IMR-90 (cell line): ENCODE measurements at regions not wholly inside any gene's neighbourhood (a gene's known extent, or its start where the extent isn't known, plus 50 kb on each side); places are given as distances from the start of the nearest gene placed in this dataset.
"Not testable (repeated sequence)": the region's sequence is repeated elsewhere in the genome, so short reads cannot be mapped to it uniquely, and the experiment has no call there.

ENCODE experiments used
- ATAC-seq: fragments of 200-7000 bp; cut with Tn5 transposase; 2 replicates; pipeline ENCODE4 v1.9.1; 2020; ENCODE audit warnings: low read depth, mild to moderate bottlenecking, moderate library complexity
- BruUV-seq: library from RNA; stranded (reverse); fragments of 400-500 nt; replicated peaks from 2 replicates; lab custom pipeline; 2021; lab: Mats Ljungman, UMichigan
- CTCF ChIA-PET: fragments of 300-600 bp; formaldehyde crosslinking; extraction: SDS; loops from one replicate; lab custom pipeline; 2021; ENCODE audit warnings: antibody characterized with exemption; lab: Yijun Ruan, JAX
- POLR2A ChIA-PET: fragments of 300-600 bp; sonication (Branson Sonifier 250); formaldehyde crosslinking; loops from one replicate; lab custom pipeline; 2022; ENCODE audit warnings: antibody characterized with exemption; ENCODE audit not compliant: unreplicated experiment; lab: Charles Lee
- DNase-seq: peaks from one replicate; pipeline ENCODE4 v3.0.0; 2013
- H2AFZ ChIP-seq: replicated peaks from 2 replicates; pipeline ENCODE3; 2013; ENCODE audit warnings: low read length, mild to moderate bottlenecking; ENCODE audit not compliant: poor library complexity
- H2AK5ac ChIP-seq: 2 replicates; pipeline ENCODE4 v1.6.1; 2013; ENCODE audit warnings: low read depth, low read length, inconsistent platforms
- H2AK9ac ChIP-seq: replicated peaks from 2 replicates; pipeline ENCODE3; 2013; ENCODE audit warnings: mild to moderate bottlenecking, low read depth, low read length, moderate library complexity; ENCODE audit not compliant: poor library complexity
- H2BK120ac ChIP-seq: 2 replicates; pipeline ENCODE4 v1.6.1; 2013; ENCODE audit warnings: low read depth, low read length, inconsistent platforms
- H2BK15ac ChIP-seq: 3 replicates; pipeline ENCODE4 v1.6.1; 2013; ENCODE audit warnings: low read depth, low read length, inconsistent platforms
- H2BK20ac ChIP-seq: 2 replicates; pipeline ENCODE4 v1.6.1; 2013; ENCODE audit warnings: low read depth, mild to moderate bottlenecking, inconsistent platforms, low read length, moderate library complexity
- H2BK5ac ChIP-seq: 2 replicates; pipeline ENCODE4 v1.6.1; 2013; ENCODE audit warnings: mild to moderate bottlenecking, low read depth, low read length, inconsistent platforms; ENCODE audit not compliant: poor library complexity, severe bottlenecking
- H3K14ac ChIP-seq: replicated peaks from 2 replicates; pipeline ENCODE4 v1.6.1; 2013; ENCODE audit warnings: low read depth, low read length, inconsistent platforms
- H3K18ac ChIP-seq: 2 replicates; pipeline ENCODE4 v1.6.1; 2013; ENCODE audit warnings: low read depth, low read length, control low read depth
- H3K23ac ChIP-seq: 2 replicates; pipeline ENCODE4 v1.6.1; 2013; ENCODE audit warnings: low read depth, low read length, inconsistent platforms
- H3K27ac ChIP-seq: 2 replicates; pipeline ENCODE4 v1.5.1; 2013; ENCODE audit warnings: mild to moderate bottlenecking, control low read depth, low read length; ENCODE audit not compliant: insufficient read depth
- H3K27me3 ChIP-seq: 2 replicates; pipeline ENCODE4 v1.6.1; 2013; ENCODE audit warnings: low read length; ENCODE audit not compliant: control insufficient read depth, insufficient read depth
- H3K36me3 ChIP-seq: 2 replicates; pipeline ENCODE4 v1.6.1; 2013; ENCODE audit warnings: low read length, mixed read lengths; ENCODE audit not compliant: control insufficient read depth, insufficient read depth
- H3K4ac ChIP-seq: 2 replicates; pipeline ENCODE4 v1.6.1; 2013; ENCODE audit warnings: low read depth, low read length, inconsistent platforms
- H3K4me1 ChIP-seq: 2 replicates; pipeline ENCODE4 v1.6.1; 2013; ENCODE audit warnings: low read length, mixed read lengths; ENCODE audit not compliant: control insufficient read depth, insufficient read depth
- H3K4me2 ChIP-seq: 2 replicates; pipeline ENCODE4 v1.6.1; 2013; ENCODE audit warnings: low read depth, mild to moderate bottlenecking, control low read depth, low read length, moderate library complexity
- H3K4me3 ChIP-seq: 2 replicates; pipeline ENCODE4 v1.5.1; 2013; ENCODE audit warnings: low read depth, mild to moderate bottlenecking, control low read depth, low read length, moderate library complexity; ENCODE audit not compliant: insufficient read depth
- H3K56ac ChIP-seq: 2 replicates; pipeline ENCODE4 v1.6.1; 2013; ENCODE audit warnings: low read length, inconsistent platforms; ENCODE audit not compliant: insufficient read depth; ENCODE audit errors: extremely low read depth
- H3K79me1 ChIP-seq, 2 experiments: 2 replicates each; pipeline ENCODE4 v1.6.1; 2013; ENCODE audit warnings: low read length in 2 of 2, inconsistent platforms in 1 of 2, low read depth in 1 of 2
- H3K9ac ChIP-seq: 2 replicates; pipeline ENCODE4 v1.6.1; 2013; ENCODE audit warnings: low read depth, low read length, control low read depth
- H3K9me1 ChIP-seq: 2 replicates; pipeline ENCODE4 v1.6.1; 2013; ENCODE audit warnings: low read length, inconsistent platforms; ENCODE audit not compliant: insufficient read depth
- H3K9me3 ChIP-seq: 2 replicates; pipeline ENCODE4 v1.6.1; 2013; ENCODE audit warnings: low read length; ENCODE audit not compliant: control insufficient read depth, insufficient read depth
- H4K20me1 ChIP-seq: 2 replicates; pipeline ENCODE4 v1.6.1; 2013; ENCODE audit warnings: low read length, inconsistent platforms; ENCODE audit not compliant: insufficient read depth
- H4K5ac ChIP-seq: 2 replicates; pipeline ENCODE4 v1.6.1; 2013; ENCODE audit warnings: mild to moderate bottlenecking, low read depth, low read length, control low read depth
- H4K8ac ChIP-seq, 2 experiments: 2 replicates each; pipeline ENCODE4 v1.6.1; 2013; ENCODE audit warnings: low read depth in 2 of 2, low read length in 2 of 2, control low read depth in 1 of 2, inconsistent platforms in 1 of 2
- H4K91ac ChIP-seq: 2 replicates; pipeline ENCODE4 v1.6.1; 2013; ENCODE audit warnings: low read depth, low read length, inconsistent platforms; ENCODE audit not compliant: insufficient read depth
- SMC3 ChIP-seq: fragments of 150-350 bp; IDR thresholded peaks from 2 replicates; pipeline ENCODE4 v1.6.1; 2016; ENCODE audit warnings: low read depth, mild to moderate bottlenecking, antibody characterized with exemption, low read length, moderate library complexity
- WGBS, 2 experiments: methylation state at CpG; one replicate each; pipeline versions ENCODE4 v1.1.5 to v1.1.7; 2013; ENCODE audit warnings: missing lambda C conversion rate in 2 of 2; ENCODE audit not compliant: insufficient read length in 1 of 2; ENCODE audit errors: extremely low coverage in 2 of 2; 5-methylcytosine and 5-hydroxymethylcytosine counted together
- dilution Hi-C: fragments of 300-500 bp; cut with HindIII; formaldehyde crosslinking; loops from one replicate; pipeline ENCODE4 v1.14.3; 2018; ENCODE audit warnings: low sequenced_read_pairs; ENCODE audit not compliant: unreplicated experiment
- in situ Hi-C: fragments of 300-500 bp; cut with MboI; formaldehyde crosslinking; loops from 3 replicates; pipeline ENCODE4 v1.14.3; 2019; ENCODE audit warnings: low sequenced_read_pairs, inconsistent platforms, mixed read lengths
- intact Hi-C: fragments of 100-400 bp; cut with micrococcal nuclease; formaldehyde crosslinking; loops from 2 replicates; pipeline ENCODE4 v1.10.0; 2022
- TF ChIP-seq, protein P1 (sequence below): fragments of 150-350 bp; IDR thresholded peaks from 2 replicates; pipeline ENCODE4 v1.6.1; 2017; ENCODE audit warnings: mild to moderate bottlenecking, antibody characterized with exemption, low read length, low read depth

GRCh38 chrX:94695910-94696309 is 1021.9 kb downstream of the FAM133A start:
- H3K27ac ChIP-seq = no peak overlapping the region
- ChIA-PET CTCF (no interaction called here), POLR2A (no interaction called here)
- no peak overlapping the region for H4K91ac ChIP-seq
- no peaks in the 10 kb centered on the region for H4K20me1 ChIP-seq
- intact Hi-C loops (no loop called here), in situ Hi-C loops (no loop called here), dilution Hi-C loops (no loop called here)
- ATAC-seq (no peak), DNase-seq (no peak)
- no peaks in the 10 kb centered on the region for H3K27me3 ChIP-seq
- no peak overlapping the region for H3K23ac ChIP-seq
- no peak overlapping the region for H3K4me2 ChIP-seq
- H2BK15ac ChIP-seq = no peak overlapping the region
- 0% methylated on average over 2 of the region's 3 CpGs; no CpG with 5 or more reads in 1 of the 2 experiments for WGBS, 2 experiments
- TF ChIP-seq SMC3 = no peak
- TF ChIP-seq, protein P1, sequence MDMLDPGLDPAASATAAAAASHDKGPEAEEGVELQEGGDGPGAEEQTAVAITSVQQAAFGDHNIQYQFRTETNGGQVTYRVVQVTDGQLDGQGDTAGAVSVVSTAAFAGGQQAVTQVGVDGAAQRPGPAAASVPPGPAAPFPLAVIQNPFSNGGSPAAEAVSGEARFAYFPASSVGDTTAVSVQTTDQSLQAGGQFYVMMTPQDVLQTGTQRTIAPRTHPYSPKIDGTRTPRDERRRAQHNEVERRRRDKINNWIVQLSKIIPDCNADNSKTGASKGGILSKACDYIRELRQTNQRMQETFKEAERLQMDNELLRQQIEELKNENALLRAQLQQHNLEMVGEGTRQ = no peak
- H3K4me1 ChIP-seq = no peaks in the 10 kb centered on the region
- H3K4ac ChIP-seq = no peak overlapping the region
- H2BK5ac ChIP-seq = no peak overlapping the region
- no TSS peak for BruUV-seq
- no peak overlapping the region for H2AFZ ChIP-seq
- H3K4me3 ChIP-seq = no peak overlapping the region
- no peak overlapping the region for H3K56ac ChIP-seq
- H3K9me1 ChIP-seq = no peaks in the 10 kb centered on the region
- no peak overlapping the region for H3K9ac ChIP-seq
- no peak overlapping the region for H2BK120ac ChIP-seq
- H2BK20ac ChIP-seq = no peak overlapping the region
- no peaks in the 10 kb centered on the region for H3K9me3 ChIP-seq
- H4K5ac ChIP-seq = no peak overlapping the region
- H2AK5ac ChIP-seq = no peak overlapping the region
- no peak overlapping the region for H3K14ac ChIP-seq
- H3K36me3 ChIP-seq = no peaks in the 10 kb centered on the region
- H3K79me1 ChIP-seq = no peaks in the 10 kb centered on the region
- no peak overlapping the region for H3K18ac ChIP-seq
- H4K8ac ChIP-seq = no peak overlapping the region
- no peak overlapping the region for H2AK9ac ChIP-seq

- H3K4me2 ChIP-seq, BruUV-seq, H2BK20ac ChIP-seq, H2BK15ac ChIP-seq, H3K36me3 ChIP-seq, H4K91ac ChIP-seq, POLR2A ChIA-PET, intact Hi-C loops, H3K18ac ChIP-seq, H3K4ac ChIP-seq, H3K14ac ChIP-seq, H3K9me1 ChIP-seq, CTCF ChIA-PET, H3K23ac ChIP-seq, H3K79me1 ChIP-seq, H3K9ac ChIP-seq, H3K27ac ChIP-seq, H3K56ac ChIP-seq, H3K27me3 ChIP-seq, H2AFZ ChIP-seq, dilution Hi-C loops, H2BK120ac ChIP-seq, H3K9me3 ChIP-seq, DNase-seq, H2AK5ac ChIP-seq, H4K8ac ChIP-seq, H3K4me3 ChIP-seq, H4K20me1 ChIP-seq, H2AK9ac ChIP-seq, H3K4me1 ChIP-seq, H4K5ac ChIP-seq, in situ Hi-C loops, ATAC-seq, H2BK5ac ChIP-seq: not testable (repeated sequence)
- no CpG with 5 or more reads among the region's 15 CpGs for WGBS, 2 experiments
These were observed 1030.6 kb downstream of the FAM133A start for GRCh38 chrX:94704348-94705256.
